NCI-H2029 treated with DMSO at 0.1 percent for 48 hours (cell line): ENCODE measurements at regions not wholly inside any gene's neighbourhood (a gene's known extent, or its start where the extent isn't known, plus 50 kb on each side); places are given as distances from the start of the nearest gene placed in this dataset.
"Not testable (repeated sequence)": the region's sequence is repeated elsewhere in the genome, so short reads cannot be mapped to it uniquely, and the experiment has no call there.

ENCODE experiments used
- DNase-seq: peaks from one replicate; lab custom pipeline; 2025; lab: John Stamatoyannopoulos, UW

DNA sequence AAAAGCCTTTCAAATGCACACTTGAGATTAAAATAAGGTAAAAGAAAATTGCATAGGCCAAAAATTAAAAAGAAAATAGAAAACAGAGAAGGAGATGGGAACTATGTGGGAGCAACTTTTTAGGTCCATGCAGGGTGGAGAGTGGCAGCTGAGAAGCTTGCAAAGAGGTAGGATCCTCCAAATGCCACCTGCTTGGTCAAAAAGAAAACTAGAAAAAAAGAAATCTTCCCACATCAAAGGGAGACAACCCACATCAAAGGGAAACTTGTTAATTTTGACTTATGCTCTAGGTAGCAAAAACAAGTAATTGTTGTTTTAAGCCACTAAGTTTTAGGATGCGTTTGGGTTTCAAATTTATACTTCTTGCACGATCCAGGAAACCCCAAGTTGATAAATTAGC is 342.9 kb downstream of the IL20RB start:
- DNase-seq: no peak

DNA sequence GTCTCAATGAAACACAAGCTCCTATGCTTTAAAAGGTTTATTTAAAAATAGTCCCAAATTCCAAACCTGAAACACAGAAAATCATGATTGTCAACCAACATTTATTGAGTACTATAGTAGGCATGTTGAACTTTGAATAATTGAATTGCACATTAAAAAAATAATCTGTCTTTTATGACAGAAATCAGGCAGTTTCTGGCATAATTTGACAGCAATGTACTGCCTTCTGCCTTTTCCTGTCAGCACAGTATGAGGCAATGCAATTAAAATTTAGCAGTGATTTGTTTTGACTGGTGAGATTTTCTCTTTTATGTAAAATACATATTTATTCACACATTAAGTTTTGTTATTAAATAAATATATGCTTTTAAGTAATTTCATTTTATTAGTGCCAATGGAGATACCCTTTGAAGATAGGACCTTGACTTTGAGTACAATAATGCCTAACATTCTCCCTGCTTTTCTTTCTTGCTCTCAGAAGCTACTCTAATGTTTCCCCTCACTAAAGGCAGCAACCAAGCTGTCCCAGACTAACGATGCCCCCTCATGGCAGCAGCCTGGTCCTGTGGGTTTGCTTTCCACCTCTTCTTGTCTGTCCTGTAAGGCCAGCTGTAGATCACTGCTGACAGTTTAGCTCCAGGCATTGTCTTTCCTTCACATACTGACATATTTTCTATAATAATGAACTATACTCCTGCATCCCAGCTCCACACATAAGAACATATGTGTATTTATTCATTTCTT is 346.7 kb downstream of the IL20RB start:
- DNase-seq: no peak

DNA sequence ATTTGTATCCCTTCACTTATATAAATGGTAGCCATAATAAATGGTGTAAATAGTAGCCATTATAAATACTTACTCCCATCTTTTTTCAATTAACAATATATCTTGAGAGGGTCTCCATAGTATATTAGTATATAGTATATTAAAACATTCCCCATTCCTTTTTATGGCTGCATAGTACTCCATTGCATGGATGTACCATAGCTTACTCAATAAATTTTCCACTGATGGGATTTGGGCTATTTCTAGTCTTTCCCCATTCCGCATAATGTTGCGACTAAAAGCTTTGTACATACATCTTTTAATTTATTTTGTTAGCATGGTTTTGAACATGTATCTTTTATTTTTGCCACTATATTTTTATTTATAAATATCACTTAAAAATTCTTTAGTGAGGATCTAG is 366.3 kb downstream of the IL20RB start:
- no peak for DNase-seq

DNA sequence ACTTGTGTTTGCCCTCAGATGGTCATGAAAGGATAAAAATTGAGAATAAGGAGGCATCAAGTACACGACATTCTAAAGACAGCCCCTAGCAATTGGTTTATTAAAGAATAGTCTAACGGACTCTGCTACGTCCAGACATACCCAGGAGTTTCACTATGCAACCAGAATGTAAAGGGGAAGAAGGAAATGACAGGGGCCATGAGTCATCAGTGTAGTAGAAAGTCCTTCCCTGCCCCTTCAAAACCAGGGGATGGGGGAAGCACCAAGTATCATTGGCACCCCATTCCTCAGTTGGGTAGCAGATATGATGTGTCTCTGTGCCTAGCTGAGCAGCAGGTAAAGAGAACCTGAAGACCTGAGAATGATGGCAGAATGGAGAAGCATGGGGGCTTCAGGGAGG is 367.4 kb downstream of the IL20RB start:
- DNase-seq: no peak

DNA sequence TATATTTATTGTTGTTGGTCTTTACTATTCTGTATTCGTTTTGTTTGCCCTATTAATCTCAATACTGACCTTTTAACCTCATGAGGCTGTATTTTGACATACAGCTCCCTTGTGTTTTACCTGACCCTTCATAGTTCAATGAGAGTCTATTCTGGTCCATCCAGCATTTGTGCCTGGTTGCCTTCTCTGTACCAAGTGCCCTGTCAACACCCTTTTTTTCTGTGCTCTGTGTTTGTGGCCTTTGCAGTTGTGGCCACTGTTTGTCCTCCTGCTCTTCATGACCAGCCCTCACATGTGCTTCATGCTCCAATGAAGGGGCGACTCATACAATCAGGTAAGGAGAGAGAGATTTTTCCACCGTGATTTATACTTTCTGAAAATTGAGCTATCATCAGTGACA is 368.2 kb downstream of the IL20RB start:
- no peak for DNase-seq

DNA sequence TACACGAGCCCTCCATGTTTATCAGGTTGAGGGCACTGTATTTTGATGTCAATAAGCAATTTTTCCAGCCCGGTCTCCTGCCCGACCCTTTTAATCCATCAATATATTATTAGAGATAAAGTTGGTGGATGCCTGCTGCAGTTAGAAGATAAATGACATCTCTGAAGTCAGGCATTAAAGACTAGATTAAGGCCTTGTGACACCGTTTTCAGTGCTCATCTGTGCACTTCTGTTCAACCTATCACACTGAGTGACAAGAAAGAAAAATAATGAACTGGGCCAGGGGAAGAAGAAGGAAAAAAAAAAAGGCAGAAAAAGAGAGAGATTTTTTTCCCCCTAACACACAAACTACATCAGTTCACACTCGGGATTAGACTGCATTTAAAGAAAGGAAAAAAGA is 371.8 kb downstream of the IL20RB start:
- DNase-seq: no peak

- no peak for DNase-seq
Observed at GRCh38 chr3:137330246-137330645, 372.5 kb downstream of the IL20RB start.

GRCh38 chr3:137332297-137332696 is 374.5 kb downstream of the IL20RB start:
- no peak for DNase-seq

DNA sequence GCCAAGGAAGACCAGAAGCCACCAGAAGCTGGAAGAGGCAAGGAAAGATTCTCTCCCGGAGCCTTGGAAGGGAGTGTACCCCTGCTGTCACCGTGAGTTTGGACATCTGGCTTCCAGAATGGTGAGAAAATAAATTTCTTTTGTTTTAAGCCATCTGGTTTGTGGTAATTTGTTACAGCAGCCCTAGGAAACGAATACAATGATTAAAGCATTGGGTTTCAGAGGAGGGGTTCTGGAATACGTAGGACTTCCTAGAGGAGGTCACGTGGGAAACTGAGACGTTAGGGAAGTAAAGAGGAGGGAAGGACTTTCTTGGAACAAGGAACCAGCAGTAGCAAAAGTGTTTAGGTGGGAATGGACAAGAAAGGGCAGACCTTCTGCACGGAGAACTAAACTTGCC is 377.7 kb downstream of the IL20RB start:
- no peak for DNase-seq

GRCh38 chr3:137338400-137338799 is 380.6 kb downstream of the IL20RB start:
- not testable (repeated sequence) for DNase-seq

- DNase-seq: no peak
Observed at GRCh38 chr3:137343283-137343682, 385.5 kb downstream of the IL20RB start.

DNA sequence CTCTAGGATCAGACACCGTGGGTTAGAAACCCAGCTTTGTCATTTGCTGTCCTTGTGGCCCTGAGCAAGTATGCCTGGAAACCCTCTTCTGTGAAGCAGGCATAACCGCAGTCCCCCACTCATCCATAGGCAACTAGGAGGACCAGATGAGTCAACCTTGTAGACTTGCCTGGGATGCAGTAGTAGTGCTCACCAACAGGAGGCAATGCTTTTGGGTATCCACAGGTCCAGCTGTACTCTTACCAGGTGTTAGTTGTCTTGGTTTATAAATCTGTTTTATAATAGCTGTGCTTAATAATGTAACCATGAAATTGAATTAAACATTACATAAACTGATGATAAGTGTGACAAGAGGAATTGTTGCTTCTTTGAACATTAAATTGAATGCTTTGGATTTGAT is 389.3 kb downstream of the IL20RB start:
- DNase-seq: no peak

DNA sequence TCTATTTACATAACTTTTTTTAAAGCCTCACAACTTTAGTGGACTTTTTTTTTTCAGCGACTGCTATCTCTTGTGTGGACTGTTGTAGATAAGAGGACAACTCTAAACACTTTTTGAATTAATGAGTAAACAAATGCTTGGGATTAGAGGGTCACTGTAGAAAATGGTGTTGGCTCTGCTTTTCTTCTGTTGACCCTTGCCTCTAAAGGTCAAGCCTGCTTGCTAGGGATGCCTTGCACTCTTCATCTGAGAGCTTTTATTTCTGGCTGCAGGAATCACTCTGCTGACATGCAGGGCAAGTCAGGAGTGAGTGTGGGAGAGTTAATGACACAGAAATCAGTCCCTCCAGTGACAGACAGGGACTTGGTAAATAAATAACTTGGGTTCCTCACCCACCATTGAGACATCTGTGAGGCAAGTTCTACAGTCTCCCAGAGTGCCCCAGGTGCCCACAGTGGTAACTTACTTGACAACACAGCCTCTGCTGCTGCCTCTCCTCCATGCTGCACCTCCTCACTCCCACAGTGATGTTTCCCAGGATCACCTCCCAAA is 390.1 kb downstream of the IL20RB start:
- DNase-seq: no peak

GRCh38 chr3:137348936-137349335 is 391.2 kb downstream of the IL20RB start:
- DNase-seq: no peak

DNA sequence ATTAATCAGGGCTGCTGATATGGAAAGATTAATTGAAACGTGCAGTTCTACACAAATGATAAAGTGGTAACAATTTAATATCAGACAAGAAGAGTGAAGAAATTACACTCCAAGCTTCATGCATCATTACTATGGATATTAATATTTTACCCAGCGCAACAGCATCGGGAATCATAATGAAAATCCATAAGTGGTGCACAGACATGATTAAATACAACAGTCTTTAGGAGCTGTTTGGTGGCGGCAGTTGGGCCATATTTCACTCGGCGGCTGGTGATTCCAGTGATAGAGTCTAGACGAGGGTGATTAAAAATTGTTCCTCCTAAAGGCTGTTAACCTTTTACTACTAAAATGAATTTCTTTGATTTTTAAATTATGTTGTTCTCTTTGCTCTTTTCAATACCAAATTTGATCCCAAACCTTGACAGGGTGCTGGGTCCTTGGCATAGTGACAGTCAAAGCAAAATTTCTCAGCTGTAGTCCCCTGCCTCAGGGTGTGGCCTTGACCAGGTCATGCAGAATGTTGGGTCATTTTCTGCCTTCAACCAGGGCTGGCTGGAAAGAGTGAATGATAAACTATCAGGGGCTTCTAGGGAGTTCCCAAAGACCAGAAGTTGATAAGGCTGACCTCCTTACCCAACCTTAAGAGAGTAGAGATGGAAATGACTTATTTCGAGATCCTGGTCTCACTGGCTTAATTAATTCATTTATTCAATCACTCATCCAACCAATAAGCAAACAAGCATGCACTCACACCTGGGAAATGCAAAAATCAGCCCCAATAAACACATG is 392.0 kb downstream of the IL20RB start:
- DNase-seq: no peak

DNA sequence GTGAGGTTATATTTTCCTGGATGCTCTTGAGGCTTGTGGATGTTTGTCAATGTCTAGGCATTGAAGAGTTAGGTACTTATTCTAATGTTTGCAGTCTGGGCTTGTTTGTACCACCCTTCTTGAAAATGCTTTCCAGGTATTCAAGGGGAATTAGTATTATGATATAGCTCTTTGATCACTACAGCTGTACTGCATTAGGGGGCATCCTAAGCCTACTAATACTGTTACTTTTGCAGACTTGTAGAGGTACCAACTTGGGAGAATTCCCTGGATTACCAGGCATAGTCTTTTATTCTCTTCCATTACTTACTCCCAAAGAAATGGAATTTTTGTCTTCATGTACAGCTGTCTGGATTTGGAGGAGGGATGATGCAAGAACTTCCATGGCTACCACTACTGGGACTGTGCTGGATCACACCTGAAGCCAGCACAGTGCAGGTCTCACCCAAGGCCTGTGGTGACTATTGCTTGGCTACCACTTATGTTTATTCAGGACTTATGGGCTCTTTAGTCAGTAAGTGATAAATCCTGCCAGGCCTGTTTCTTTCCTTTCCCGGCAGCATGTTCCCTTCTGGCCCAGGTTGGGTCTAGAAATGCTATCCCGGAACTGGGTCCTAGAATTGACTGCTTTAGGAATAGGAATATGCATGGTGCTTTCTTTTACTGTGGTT is 402.9 kb downstream of the IL20RB start:
- DNase-seq: no peak

DNA sequence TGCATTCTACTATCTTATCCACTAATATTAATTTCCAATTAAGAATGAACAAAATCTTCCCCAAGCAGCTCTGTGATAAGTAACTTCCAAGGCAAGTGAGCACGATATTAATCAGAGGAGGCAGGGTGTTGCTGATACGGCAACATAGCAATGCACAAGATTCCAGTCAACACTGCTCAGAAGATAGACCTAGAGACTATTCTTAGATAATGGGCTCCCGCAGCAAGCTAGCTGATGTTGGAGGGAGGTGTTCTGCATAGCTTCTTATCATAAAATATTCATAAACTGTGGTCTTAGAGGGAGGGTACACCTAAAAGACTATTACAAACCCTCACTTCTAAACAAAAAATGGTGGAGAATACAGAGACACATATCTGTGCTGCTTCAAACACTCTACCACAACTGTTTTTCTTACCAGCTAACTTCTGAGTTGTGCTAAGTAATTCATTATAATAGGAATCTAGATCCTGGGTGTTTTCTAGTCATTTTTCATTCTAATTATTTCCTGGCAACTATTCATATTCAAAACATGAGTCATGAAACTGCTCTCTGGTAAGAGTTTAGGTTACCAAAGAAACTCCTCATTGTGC is 382.0 kb upstream of the SOX14 start:
- DNase-seq: no peak

DNA sequence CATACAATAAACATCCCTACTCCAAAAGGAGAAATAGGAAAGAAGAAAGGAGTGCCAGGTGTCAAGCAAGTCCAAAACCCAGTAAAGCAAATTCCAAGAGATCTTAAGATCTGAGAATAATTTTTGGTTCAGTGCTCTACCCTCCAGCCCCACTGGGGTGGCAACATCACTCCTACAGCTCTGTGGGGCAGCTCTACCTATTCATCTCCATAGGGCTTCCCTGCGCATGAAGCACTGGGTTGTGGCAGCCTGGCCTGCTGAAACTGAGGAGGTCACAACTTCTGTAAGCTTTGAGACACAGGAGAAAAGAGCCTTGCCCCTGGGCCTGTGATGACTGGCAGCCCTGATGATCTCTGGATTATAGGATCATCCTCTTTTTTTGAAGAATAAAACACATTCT is 378.2 kb upstream of the SOX14 start:
- no peak for DNase-seq

DNA sequence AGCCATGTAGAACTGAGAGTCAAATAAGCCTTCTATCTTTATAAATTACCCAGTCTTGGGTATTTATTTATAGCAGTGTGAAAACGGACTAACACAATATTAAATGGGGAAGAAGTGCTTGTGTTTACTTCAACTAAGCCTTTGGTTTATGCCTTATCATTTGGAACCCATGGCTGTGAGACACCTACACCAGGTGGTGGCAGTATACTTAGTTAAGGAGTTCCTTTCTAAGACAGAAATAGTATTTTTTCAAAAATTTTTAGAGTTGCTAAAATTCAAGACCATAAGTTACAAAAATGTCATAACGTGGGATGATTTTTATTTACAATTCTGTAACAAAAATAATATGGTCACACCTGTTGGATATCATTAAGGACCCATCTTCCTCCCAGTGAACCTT is 354.5 kb upstream of the SOX14 start:
- no peak for DNase-seq

DNA sequence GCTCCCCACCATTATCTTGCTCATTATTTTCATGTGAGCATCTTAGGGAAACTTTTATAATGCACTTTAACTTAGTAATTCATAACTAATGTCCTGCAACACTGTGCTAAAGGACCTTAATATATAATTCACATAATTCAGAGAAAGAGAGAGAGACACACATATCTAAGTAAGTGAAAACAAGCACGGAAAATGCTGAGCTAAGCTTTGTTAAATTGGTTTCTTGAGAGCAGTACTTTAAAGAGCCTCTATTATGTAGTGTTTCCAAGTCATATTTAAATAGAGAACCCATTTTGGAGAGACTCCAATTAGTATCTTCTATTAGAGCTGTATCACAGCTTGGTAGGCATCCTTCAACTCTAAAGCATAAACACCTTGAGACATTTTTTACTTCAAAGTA is 354.1 kb upstream of the SOX14 start:
- no peak for DNase-seq

- no peak for DNase-seq
Observed at GRCh38 chr3:137420198-137420995, 343.7 kb upstream of the SOX14 start.

- no peak for DNase-seq
Observed at GRCh38 chr3:137438561-137438960, 325.6 kb upstream of the SOX14 start.
